HL-60 (cell line): ENCODE measurements at regions not wholly inside any gene's neighbourhood (a gene's known extent, or its start where the extent isn't known, plus 50 kb on each side); places are given as distances from the start of the nearest gene placed in this dataset.

Experiments used
- DNase-seq, 2 experiments: peaks; one replicate each; pipeline ENCODE4 v3.0.0-alpha.2; 2010 to 2020; ENCODE audit warnings: low read depth in 1 of 2, low spot score in 1 of 2
- H3K27ac ChIP-seq: fragments of 250-450 bp; sonication (Bioruptor Pico); replicated peaks from 2 replicates; pipeline ENCODE4 v1.5.1; 2020; ENCODE audit warnings: mild to moderate bottlenecking, moderate library complexity
- H3K27me3 ChIP-seq: fragments of 250-450 bp; sonication (Bioruptor Pico); 2 replicates; pipeline ENCODE4 v1.5.1; 2021; ENCODE audit warnings: mild to moderate bottlenecking, moderate library complexity; ENCODE audit not compliant: insufficient read depth, poor library complexity, severe bottlenecking
- H3K4me3 ChIP-seq: replicated peaks from 2 replicates; pipeline ENCODE4 v1.5.1; 2011; ENCODE audit warnings: mild to moderate bottlenecking, control low read depth, low read length; ENCODE audit not compliant: insufficient read depth
- GABPA ChIP-seq: IDR thresholded peaks from 2 replicates; pipeline ENCODE4 v1.6.1; 2012; ENCODE audit warnings: low read depth
- POLR2AphosphoS5 ChIP-seq: IDR thresholded peaks from 2 replicates; pipeline ENCODE4 v1.6.1; 2012; ENCODE audit warnings: low read depth
- SPI1 ChIP-seq: IDR thresholded peaks from 2 replicates; pipeline ENCODE4 v1.6.1; 2012; ENCODE audit warnings: low read depth, mild to moderate bottlenecking, borderline replicate concordance
- TF ChIP-seq, protein P1 (sequence below): IDR thresholded peaks from one replicate; pipeline ENCODE4 v1.5.1; 2011; ENCODE audit warnings: low read length, control low read depth, inconsistent platforms; ENCODE audit not compliant: insufficient read depth
- TF ChIP-seq, protein P2 (sequence below): IDR thresholded peaks from 2 replicates; pipeline ENCODE4 v1.6.1; 2012; ENCODE audit warnings: low read depth; ENCODE audit not compliant: insufficient replicate concordance

DNA sequence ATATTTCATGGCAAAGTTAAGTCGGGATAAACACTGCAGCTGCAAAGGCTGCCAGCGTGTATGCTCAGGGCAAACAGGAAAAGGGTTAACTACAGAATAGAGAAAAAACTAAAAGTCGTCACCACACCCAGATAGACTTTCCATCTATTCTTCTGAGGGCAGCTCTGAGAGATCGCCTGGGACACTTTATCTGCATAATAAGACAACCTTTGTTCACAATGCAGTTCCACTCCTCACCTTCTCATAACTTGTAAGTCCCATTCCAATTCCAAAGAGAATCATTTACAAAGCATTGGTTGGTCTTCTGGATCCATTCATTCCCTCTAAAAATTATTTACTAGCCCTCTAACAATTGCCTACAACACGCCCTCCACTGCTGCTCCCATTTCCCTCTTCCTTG lies 437.4 kb downstream of the RND3 start:
- Histone ChIP-seq H3K27me3 (no peaks in the 10 kb centered on the region), H3K4me3 (no peak overlapping the region), H3K27ac (no peak overlapping the region)
- TF ChIP-seq SPI1: no peak
- TF ChIP-seq, protein P1, sequence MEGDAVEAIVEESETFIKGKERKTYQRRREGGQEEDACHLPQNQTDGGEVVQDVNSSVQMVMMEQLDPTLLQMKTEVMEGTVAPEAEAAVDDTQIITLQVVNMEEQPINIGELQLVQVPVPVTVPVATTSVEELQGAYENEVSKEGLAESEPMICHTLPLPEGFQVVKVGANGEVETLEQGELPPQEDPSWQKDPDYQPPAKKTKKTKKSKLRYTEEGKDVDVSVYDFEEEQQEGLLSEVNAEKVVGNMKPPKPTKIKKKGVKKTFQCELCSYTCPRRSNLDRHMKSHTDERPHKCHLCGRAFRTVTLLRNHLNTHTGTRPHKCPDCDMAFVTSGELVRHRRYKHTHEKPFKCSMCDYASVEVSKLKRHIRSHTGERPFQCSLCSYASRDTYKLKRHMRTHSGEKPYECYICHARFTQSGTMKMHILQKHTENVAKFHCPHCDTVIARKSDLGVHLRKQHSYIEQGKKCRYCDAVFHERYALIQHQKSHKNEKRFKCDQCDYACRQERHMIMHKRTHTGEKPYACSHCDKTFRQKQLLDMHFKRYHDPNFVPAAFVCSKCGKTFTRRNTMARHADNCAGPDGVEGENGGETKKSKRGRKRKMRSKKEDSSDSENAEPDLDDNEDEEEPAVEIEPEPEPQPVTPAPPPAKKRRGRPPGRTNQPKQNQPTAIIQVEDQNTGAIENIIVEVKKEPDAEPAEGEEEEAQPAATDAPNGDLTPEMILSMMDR: no peak
- no peak for DNase-seq

DNA sequence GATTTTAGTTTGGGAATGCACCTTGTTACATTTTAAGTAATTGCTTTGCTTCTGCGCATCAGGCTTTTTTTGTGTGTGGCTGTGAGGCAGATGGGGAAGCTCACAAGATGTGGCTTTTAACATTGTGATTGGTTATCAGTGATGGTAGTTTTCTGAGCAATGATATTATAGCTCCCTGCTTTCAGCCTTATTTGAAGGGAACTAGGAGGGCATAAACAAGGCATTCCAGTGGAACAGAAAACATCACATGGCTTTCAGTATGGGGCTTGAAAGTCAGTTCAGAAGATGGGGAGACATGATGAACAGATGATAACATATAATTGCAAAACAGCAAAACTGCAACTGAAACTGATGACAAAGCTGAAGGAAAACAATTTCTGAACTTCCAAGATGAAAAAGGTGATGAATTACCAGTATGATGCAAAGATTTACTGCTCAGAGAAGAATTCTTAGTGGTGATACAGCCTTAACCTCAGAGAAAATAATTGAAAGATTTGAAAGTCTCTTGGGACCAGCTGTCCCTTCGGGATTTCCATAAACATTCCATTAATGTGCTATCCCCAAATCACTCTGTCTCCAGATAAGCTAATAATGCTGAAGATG lies 439.7 kb downstream of the RND3 start:
- Histone ChIP-seq H3K27ac (no peak overlapping the region), H3K4me3 (no peak overlapping the region), H3K27me3 (no peaks in the 10 kb centered on the region)
- TF ChIP-seq, protein P1: no peak
- TF ChIP-seq GABPA (no peak), POLR2AphosphoS5 (no peak), SPI1 (no peak)
- TF ChIP-seq, protein P2, sequence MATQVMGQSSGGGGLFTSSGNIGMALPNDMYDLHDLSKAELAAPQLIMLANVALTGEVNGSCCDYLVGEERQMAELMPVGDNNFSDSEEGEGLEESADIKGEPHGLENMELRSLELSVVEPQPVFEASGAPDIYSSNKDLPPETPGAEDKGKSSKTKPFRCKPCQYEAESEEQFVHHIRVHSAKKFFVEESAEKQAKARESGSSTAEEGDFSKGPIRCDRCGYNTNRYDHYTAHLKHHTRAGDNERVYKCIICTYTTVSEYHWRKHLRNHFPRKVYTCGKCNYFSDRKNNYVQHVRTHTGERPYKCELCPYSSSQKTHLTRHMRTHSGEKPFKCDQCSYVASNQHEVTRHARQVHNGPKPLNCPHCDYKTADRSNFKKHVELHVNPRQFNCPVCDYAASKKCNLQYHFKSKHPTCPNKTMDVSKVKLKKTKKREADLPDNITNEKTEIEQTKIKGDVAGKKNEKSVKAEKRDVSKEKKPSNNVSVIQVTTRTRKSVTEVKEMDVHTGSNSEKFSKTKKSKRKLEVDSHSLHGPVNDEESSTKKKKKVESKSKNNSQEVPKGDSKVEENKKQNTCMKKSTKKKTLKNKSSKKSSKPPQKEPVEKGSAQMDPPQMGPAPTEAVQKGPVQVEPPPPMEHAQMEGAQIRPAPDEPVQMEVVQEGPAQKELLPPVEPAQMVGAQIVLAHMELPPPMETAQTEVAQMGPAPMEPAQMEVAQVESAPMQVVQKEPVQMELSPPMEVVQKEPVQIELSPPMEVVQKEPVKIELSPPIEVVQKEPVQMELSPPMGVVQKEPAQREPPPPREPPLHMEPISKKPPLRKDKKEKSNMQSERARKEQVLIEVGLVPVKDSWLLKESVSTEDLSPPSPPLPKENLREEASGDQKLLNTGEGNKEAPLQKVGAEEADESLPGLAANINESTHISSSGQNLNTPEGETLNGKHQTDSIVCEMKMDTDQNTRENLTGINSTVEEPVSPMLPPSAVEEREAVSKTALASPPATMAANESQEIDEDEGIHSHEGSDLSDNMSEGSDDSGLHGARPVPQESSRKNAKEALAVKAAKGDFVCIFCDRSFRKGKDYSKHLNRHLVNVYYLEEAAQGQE: no peak
- no peak for DNase-seq

DNA sequence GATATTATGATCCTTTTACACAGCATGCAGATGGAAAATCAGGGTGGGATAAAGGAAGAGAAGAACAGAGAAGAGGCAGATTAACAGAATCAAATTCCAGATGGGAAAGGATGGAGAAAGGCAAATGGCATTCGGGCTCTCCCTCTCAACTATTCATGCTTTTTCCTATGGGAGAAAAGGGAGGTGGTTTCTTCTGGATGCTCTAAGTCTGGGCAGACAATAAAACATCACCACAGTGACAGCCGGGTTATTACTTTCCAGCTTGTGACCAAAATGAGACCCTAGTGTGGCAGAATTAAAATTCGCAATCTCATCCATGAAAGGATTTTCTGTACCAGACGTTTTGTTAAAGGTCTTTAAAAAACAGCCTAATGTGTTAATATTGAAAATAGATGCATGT lies 440.7 kb downstream of the RND3 start:
- no peak overlapping the region for H3K4me3 ChIP-seq
- TF ChIP-seq, protein P1: no peak
- TF ChIP-seq SPI1: no peak
- TF ChIP-seq, protein P2: no peak
- H3K27me3 ChIP-seq: no peaks in the 10 kb centered on the region
- no peak overlapping the region for H3K27ac ChIP-seq
- no peak for DNase-seq

DNA sequence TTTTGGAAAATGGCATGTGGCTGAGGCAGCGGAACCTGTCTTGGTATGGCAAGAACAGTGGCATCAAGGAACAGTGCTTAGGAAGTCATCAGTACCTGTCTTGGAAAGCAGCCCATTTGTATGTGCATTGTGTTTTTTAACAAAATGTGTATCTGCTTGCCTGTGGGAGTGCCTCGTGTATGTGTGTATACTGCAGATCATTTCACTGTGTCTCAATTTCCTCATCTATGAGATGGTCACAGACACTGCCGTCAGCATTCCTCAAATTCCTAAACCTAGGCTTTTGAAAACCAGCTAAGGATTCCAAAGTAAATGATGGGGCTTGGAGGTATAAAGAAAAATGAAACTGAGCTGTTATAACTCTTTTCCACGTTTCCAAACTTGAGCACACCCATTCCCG lies 441.3 kb downstream of the RND3 start:
- TF ChIP-seq SPI1: no peak
- TF ChIP-seq, protein P1: no peak
- no peak for TF ChIP-seq POLR2AphosphoS5

More for the DNA sequence above, 441.3 kb downstream of the RND3 start:
- no peak for DNase-seq
- H3K27ac ChIP-seq: no peak overlapping the region
- H3K4me3 ChIP-seq: no peak overlapping the region
- H3K27me3 ChIP-seq: no peaks in the 10 kb centered on the region
